ENCODE measurements at regions not wholly inside any gene's neighbourhood (a gene's known extent, or its start where the extent isn't known, plus 50 kb on each side); places are given as distances from the start of the nearest gene placed in this dataset.

GRCh38 chr11:121755191-121755590 is 302.4 kb upstream of the SORL1-AS1 start:
- POLR2A ChIA-PET: no interaction called here
- H3K9ac ChIP-seq (ENCODE audit: low read length): no peak overlapping the region
- TF ChIP-seq JUND (IDR thresholded peaks at IDR 0.05) (no peak), EZH2phosphoT487 (IDR thresholded peaks at IDR 0.05; ENCODE audit: borderline replicate concordance) (no peak), SIN3A (IDR thresholded peaks at IDR 0.05; ENCODE audit: low read depth) (no peak), EZH2 (IDR thresholded peaks at IDR 0.05) (no peak), YY1 (IDR thresholded peaks at IDR 0.05; ENCODE audit: extremely low read depth, insufficient replicate concordance, low read depth, low read length) (no peak), CEBPB (IDR thresholded peaks at IDR 0.05; ENCODE audit: low read depth) (no peak), SRF (IDR thresholded peaks at IDR 0.05; ENCODE audit: low read depth) (no peak)
- DNase-seq (ENCODE audit: low read depth, low spot score) (no peak), ATAC-seq (no peak)
- H3K4me3 ChIP-seq (replicated peaks in 1 of 2; ENCODE audit: low read depth in 1 of 2, low read length in 2 of 2): no peak overlapping the region
- H2AFZ ChIP-seq (ENCODE audit: low read depth, low read length, poor library complexity, severe bottlenecking): no peak overlapping the region
- no peak overlapping the region for H3K4me2 ChIP-seq (ENCODE audit: low read length)
- no peaks in the 10 kb centered on the region for H3K4me1 ChIP-seq (ENCODE audit: control insufficient read depth in 1 of 2, insufficient read depth in 2 of 2, low read length in 2 of 2)
- H3K36me3 ChIP-seq (ENCODE audit: control insufficient read depth in 1 of 2, insufficient read depth in 2 of 2, low read length in 2 of 2): no peaks in the 10 kb centered on the region
- no peaks in the 10 kb centered on the region for H3K9me2 ChIP-seq (ENCODE audit: insufficient read depth)
- CTCF ChIA-PET: no interaction called here
- H3K79me2 ChIP-seq (ENCODE audit: insufficient read depth, low read length): no peaks in the 10 kb centered on the region
- no peaks in the 10 kb centered on the region for H4K20me1 ChIP-seq (ENCODE audit: insufficient read depth)
- no TSS peak for BruUV-seq (replicated peaks)
- H3K9me3 ChIP-seq (ENCODE audit: control insufficient read depth in 1 of 2, insufficient read depth in 1 of 2, low read depth in 1 of 2, low read length in 2 of 2): no peaks in the 10 kb centered on the region
- intact Hi-C loops (cut with micrococcal nuclease): no loop called here
- RAD21 ChIA-PET (ENCODE audit: low non-redundant PET in 1 of 2, low total read pairs in 2 of 2, uncharacterized antibody in 2 of 2, unreplicated experiment in 2 of 2): no interaction called here
- H3K27me3 ChIP-seq (ENCODE audit: insufficient read depth, low read length): no peaks in the 10 kb centered on the region
- no peak overlapping the region for H3K27ac ChIP-seq (ENCODE audit: low read depth, low read length)

- H4K20me1 ChIP-seq (ENCODE audit: insufficient read depth): no peaks in the 10 kb centered on the region
- no peak overlapping the region for H3K4me3 ChIP-seq (replicated peaks in 1 of 2; ENCODE audit: low read depth in 1 of 2, low read length in 2 of 2)
- H3K79me2 ChIP-seq (ENCODE audit: insufficient read depth, low read length): no peaks in the 10 kb centered on the region
- DNase-seq (ENCODE audit: low read depth, low spot score): no peak
- H3K27ac ChIP-seq (ENCODE audit: low read depth, low read length): no peak overlapping the region
- ChIA-PET CTCF (no interaction called here), RAD21 (ENCODE audit: low non-redundant PET in 1 of 2, low total read pairs in 2 of 2, uncharacterized antibody in 2 of 2, unreplicated experiment in 2 of 2) (no interaction called here), POLR2A (no interaction called here)
- H3K4me2 ChIP-seq (ENCODE audit: low read length): no peak overlapping the region
- H3K4me1 ChIP-seq (ENCODE audit: control insufficient read depth in 1 of 2, insufficient read depth in 2 of 2, low read length in 2 of 2): no peaks in the 10 kb centered on the region
- no peak overlapping the region for H3K9ac ChIP-seq (ENCODE audit: low read length)
- no peak for ATAC-seq
- H3K36me3 ChIP-seq (ENCODE audit: control insufficient read depth in 1 of 2, insufficient read depth in 2 of 2, low read length in 2 of 2): no peaks in the 10 kb centered on the region
- H3K9me2 ChIP-seq (ENCODE audit: insufficient read depth): no peaks in the 10 kb centered on the region
- no peaks in the 10 kb centered on the region for H3K27me3 ChIP-seq (ENCODE audit: insufficient read depth, low read length)
- TF ChIP-seq CTCF (IDR thresholded peaks at IDR 0.05 in 2 of 3, conservative IDR thresholded peaks at IDR 0.05 in 1 of 3; ENCODE audit: borderline replicate concordance in 1 of 3, insufficient read depth in 1 of 3, low read depth in 2 of 3, low read length in 2 of 3) (no peak), ATF3 (IDR thresholded peaks at IDR 0.05) (no peak)
- intact Hi-C loops (cut with micrococcal nuclease): no loop called here
- BruUV-seq (replicated peaks): no TSS peak
- no peak overlapping the region for H2AFZ ChIP-seq (ENCODE audit: low read depth, low read length, poor library complexity, severe bottlenecking)
- H3K9me3 ChIP-seq (ENCODE audit: control insufficient read depth in 1 of 2, insufficient read depth in 1 of 2, low read depth in 1 of 2, low read length in 2 of 2): no peaks in the 10 kb centered on the region
Measured at GRCh38 chr11:121754598-121754997, 301.8 kb upstream of the SORL1-AS1 start.

Measured in HCT116 (cell line).